GM21390 (cell line): ENCODE measurements at regions not wholly inside any gene's neighbourhood (a gene's known extent, or its start where the extent isn't known, plus 50 kb on each side); places are given as distances from the start of the nearest gene placed in this dataset.

Experiments
- ATAC-seq: cut with Tn5 transposase; IDR thresholded peaks from one replicate; pipeline ENCODE4 v1.9.1; 2021; ENCODE audit not compliant: unreplicated experiment

DNA sequence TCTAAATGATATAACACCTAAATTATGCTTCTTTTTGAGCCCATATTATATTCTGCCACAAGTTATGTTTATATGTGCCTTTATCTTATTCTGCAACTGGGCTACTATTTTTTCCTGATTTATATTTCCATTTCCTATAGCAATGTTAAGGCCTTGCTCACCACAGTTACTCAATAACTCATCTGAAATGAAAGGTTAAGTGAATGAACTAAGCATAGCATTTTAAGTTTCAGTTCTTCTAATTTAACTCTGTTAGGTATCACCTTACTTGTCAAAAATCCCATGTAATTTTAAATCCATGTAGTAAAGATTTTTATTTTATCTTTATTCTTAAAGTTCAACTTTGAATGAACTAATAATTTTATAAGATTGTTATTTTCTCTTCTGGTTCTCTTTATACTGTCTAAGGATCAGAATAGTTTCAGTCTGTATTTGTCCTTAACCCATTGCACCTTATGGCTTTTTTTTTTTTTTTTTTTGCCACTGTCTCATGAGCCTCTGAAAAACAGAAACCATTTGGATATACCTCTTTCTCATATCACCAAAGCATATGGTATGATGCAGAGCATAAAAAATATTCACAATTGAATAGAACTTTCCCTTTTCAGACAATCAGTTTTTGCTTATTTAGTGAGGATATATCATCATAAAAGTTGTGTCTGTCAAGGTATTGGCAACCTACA, 301.8 kb upstream of the ZWINT start:
- peak; percentile 94 for ATAC-seq

DNA sequence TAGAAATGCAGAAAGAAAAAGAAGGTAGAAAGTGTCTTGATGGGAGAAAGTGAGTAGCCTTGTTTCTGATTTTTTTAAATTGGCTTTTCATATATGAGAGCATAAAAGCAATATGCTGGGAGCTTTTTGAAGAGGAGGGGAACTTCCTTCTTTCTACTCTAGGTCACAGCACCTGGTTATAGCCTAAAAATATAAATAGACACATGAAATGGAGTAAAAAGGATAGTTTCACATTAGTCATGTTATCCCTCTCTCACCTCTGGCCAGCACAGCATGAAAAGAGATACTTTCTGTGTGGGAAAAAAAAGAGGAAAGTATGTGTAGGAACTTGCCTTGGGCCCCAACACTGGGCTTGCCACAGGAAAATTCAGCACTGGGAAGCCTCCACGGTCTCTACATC, 292.2 kb upstream of the ZWINT start:
- peak; percentile 65 for ATAC-seq

DNA sequence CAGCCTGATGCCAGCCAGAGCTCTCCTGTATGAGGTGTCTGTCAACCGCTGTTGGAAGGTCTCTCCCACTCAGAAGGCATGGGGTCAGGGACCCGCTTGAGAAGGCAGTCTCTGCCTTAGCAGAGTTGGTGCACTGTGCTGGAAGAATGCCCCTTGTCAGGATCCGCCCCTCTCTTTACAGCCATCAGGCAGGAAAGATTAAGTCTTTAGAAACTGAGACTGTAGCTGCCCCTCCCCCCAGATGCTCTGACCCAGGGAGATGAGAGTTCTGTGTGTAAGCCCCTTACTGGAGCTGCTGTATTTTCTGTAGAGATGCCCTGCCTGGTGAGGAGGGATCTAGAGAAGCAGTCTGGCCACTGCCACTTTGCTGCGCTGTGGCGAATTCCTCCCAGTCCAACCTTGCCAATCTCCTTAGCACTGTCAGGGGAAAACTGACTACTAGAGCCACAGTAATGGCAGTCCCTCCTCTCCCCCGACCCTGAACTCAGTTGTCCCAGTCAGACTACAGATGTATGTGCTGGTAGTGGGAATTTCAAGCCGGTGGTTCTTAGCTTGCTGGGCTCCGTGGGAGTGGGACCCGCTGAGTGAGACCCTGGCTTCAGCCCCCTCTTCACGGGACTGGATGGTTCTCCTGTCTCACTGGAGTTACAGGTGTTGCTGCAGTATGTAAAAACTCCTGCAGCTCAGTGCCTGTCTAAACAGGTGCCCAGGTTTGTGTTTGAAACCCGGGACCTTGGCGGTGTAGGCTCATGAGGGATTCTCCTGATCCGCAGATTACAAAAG, 285.5 kb upstream of the ZWINT start:
- no peak for ATAC-seq

DNA sequence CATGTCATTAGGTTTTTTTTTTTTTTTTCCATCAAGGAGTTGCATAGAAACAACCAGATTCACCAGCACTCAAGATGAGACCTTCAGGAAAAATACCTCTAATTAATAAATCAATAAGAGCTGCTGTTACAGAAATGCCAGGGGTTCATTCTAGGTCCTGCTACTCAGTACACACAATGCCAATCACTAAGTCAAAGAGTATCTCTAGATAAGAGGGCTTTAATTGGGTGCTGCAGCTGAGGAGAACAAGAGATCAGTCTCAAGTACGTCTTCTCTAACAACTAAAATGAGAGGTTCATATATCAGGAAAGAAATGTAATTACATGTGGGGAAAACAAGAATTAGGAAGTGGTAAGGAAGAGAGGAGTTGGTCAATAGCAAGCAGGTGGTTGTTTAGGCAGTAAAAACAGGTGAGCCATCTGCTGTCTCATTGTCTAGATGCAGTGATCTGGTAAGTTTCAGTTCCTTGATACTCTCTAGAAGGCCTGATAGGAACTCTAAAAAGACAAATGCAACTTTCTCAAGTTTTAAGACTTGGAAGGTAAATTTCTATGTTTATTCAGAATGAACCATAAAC, 272.9 kb upstream of the ZWINT start:
- peak; percentile 99 for ATAC-seq

DNA sequence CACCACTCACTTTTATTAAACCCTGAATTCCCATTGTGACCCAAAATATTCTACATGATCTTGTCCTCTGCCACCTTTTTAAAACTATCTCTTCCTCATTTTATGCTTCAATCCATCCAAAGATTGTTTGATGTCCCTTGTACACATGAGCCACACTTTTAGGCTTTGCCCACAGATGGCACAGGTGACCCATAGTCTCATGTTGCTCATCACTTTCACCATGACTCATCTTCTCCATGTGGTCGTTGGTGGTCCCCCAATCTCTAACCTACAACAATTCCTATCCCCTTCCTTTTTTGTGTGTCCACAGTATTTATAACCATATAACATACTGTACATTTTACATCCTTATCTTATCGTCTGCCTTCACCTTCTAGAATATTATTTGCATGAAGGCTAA, 271.5 kb upstream of the ZWINT start:
- no peak for ATAC-seq

DNA sequence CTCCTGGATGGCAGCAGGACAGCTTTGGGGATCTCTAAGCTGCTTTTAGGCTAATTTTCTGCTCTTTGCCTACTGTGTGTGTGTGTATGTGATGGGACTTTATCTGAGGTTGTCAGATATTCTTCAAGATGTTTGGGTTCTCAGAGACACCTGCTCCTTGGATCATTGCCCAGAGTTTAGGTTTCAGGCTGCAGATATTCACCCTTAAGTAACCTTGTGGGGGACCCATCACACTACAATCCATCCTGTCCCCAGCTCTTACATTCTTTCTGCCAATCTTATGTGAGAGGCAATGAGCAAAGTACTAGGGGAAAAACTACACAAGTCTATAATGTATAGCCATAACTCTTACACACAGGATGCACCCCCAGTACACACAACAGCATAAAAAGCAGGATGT, 263.0 kb upstream of the ZWINT start:
- peak; percentile 72 for ATAC-seq

DNA sequence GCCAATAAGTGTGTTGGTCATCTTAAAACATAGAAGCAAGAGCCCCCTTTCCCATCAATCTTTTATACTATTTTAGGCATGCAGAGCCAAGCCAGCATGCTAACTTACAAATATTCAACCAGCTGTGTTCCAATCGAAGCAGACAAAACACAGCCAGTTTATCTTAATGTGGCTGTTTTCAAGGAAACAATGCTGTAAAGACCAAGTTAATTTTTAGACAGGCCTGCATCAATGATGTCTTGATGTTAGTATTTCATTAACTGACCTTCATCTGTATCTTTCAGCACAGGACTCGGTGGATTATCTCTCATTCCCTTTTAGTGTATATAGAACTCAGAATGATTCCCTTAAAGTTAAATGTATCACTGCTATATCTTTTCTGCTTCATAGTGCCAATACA, 262.0 kb upstream of the ZWINT start:
- ATAC-seq, result no peak

DNA sequence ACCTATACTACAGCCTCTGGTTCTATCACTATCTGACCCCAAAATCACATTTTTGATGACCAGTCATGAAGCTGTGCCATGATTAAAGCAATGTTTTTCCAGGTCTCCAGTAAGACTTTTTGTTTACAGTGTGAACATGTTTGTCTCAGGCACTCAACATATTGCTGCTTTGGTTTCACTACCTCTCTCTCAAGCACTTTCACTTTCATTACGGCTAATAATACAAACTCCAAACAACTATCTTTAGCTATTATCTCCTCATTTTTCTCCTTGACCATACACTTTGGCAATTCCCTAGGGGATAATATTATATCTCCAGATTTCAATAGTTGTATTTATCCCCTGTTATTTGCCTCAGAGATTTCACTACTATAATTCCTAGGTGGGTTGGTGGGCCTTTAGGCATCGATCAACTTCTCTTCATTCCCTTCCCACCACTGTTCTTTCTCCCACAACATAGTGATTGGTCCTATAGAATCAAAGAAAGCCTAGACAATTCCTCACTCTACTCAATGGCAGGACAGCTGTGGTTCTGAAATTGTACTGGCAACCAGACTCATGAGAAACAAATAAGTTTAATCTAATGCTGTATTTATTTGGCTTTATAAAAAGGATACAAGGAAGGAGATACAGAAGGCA, 261.4 kb upstream of the ZWINT start:
- peak; percentile 82 for ATAC-seq

DNA sequence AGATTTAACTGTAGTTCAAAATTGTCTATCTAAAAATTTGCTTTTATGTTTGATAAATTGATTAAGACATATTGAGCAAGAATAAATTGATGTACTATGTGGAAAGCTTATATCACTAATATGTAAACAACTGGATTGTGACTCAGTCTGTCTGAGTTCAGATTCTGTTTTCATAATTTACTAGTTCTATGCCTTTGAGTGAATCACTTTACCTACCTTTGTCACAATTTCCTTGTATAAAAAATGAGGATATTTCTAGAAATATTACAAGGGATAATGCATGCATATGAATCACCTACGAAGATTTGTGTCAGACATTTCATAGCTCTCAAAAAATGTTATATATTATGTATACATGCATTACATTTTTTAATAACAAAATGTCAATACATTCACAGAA, 245.1 kb upstream of the ZWINT start:
- no peak for ATAC-seq

DNA sequence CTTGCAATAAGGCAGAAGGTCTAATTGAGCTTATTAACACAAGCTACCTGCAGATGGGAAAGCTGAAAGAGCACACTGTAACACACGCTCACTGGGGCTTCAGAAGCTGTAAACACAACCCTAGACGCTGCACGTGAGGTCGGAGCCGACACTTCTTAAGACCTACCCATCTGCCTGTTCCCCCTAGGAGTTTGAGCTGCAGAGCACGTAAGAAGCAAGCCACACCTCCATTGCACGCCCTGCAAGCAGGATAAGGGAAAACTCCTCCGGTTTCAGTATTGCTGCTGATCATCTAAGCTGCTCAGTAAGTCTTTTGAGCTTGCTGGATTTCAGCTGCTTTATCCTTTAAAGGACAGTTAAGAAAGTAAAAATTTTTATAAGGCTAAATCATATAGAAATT, 244.0 kb upstream of the ZWINT start:
- no peak for ATAC-seq

DNA sequence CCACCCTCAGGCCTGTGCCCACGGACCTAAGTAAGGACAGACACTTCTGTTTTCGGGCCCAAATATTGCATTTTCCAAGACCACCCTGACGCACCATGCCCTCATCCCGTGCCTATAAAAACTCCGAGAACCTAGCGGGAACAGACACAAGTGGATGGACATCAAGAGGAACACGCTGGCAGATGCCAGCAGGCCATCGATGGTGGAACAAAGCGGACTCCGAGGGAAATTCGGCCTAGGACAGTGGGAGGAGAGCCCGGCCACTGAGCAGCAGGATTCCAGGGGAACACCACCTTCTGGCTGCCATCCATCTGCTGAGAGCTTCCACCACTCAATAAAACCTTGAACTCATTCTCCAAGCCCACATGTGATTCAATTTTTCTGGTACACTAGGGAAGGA, 243.6 kb upstream of the ZWINT start:
- no peak for ATAC-seq

DNA sequence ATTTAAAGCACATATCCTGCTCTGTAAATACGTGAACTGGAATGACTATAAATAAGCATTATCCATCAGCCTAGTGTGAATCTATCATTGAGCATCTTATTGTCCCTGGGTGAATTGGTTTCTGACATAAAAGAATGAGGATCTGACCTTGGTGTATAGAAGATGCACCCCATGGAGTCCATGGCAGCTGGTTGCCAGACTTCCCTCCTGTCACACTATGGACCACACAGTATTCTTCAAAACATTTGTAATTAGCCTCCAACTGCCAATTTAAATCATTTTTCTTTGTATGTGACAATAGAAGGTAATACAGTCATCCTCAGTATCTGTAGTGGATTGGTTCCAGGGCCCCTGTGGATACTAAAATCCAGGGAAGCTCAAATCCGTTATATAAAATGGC, 238.1 kb upstream of the ZWINT start:
- ATAC-seq, result no peak

DNA sequence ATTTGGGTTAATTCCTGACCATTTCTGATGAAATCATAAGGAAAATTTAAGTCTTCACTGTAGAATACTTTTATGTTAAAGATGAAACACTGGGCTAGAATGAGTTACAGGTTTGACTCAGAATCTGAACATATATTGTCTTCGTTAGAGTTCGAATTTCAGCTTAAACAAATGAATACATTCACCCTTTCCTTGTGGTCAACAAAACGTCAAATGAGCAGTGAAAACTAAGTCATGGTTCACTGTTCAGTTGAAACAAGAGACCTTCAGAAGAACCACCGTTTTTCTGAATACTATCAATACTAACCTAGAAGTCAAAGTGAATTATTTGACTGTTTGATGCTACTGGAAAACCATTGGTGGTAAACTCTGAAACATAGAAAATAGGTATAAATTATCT, 235.2 kb upstream of the ZWINT start:
- no peak for ATAC-seq

DNA sequence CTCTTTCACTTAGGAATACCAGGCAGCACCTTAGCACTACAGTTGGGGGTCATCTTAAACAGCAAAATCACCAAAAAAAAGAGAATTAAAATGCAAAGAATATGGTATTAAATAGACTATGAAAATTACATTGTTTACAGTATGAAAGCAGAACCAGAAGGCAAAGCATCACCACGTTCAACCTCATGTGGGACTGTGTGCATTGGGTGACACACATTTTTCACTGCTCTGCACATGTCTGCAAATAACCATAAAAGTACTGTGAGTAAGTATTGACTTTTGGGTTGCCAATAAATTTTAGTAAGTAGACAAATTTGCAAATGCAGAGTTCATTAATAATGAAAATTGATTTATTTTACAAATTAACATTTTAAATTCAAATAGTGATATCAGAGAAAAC, 232.1 kb upstream of the ZWINT start:
- no peak for ATAC-seq

DNA sequence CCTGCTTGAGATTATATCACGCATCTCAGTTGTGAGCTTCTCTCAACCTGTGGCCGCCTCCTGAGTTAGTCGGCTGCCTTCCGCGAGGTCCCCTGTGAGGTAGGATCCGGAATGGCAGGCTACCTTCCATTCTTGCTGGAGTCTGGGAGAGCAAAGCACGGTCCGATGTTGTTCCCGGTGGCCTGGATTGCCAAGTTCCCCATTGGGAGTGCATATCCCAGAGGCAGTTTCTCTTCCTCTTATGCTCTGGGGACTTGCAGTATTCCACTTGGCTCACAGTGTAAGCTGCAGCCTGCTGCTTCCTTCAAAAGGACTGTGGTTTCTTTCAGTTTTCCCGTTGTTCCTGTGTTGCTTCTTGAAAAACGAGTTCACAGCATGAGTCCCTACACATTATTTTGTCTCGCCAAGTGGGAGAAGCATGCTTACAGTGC, 225.4 kb upstream of the ZWINT start:
- no peak for ATAC-seq

DNA sequence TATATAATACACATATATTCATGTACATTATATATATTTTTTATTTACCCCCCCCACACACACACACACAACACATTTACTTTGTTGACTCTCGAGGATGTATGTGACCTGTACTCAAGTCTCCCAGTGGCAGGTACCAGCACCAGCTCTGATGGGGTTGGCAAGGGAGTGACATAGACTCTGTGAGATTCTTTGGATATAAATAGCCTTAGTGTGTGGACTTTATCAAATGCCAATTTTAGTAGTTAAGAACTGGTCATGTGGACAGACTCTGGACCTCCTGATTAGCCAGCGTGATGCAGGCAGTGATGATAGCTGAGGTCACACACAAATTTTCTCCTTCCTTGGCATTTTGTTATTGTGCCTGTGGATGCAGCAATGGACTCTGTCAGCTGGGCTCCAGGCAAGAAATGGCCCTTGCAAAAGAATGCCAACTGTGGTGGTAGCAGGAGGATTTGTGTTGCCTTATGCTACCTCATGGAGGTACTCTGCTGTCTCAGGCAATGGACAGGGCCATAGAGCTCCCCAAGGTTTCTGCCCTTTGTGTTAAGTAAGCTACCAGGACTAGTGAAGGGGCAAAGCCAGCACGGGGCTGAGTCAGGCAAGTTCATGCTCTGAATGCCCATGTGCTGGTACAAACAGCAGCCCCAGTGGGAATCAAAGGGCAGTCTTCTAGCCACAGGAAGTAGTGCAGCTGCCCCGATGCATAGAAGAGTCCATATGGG, 224.6 kb upstream of the ZWINT start:
- no peak for ATAC-seq

DNA sequence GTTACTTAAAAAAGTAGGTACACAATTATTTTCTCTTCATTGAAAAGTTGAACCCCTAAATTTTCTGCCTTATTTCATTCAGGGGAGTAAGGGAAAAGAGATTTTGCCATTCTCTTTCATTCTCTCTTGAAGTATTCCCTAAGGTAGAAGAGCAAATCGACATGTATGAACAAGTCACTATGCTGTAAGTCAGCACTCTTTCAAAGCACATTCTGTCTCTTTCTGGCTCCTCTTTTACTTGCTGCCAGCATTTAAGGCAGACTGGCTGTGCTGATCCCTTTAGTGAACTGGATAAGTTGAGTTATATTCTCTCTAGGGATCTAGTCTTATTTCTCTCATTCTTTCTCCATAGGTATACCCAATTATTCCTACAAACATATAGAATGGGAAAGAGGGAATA, 222.3 kb upstream of the ZWINT start:
- no peak for ATAC-seq

DNA sequence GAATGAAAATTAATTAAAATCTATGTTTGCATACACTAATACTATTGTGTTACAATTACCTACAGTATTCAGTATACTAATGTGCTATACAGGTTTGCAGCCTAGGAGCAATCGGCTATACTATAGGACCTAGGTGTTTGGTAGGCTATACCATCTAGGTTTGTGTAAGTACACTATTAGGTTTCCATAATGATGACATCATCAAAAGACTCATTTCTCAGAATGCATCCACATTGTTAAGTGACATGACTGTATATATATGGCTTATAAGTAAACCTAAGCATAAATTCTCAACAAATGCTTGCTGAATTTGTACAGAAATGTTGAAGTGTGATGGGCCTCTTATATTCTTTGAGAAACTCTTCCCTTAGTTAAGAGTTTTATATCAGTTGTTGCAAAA, 206.5 kb upstream of the ZWINT start:
- no peak for ATAC-seq

DNA sequence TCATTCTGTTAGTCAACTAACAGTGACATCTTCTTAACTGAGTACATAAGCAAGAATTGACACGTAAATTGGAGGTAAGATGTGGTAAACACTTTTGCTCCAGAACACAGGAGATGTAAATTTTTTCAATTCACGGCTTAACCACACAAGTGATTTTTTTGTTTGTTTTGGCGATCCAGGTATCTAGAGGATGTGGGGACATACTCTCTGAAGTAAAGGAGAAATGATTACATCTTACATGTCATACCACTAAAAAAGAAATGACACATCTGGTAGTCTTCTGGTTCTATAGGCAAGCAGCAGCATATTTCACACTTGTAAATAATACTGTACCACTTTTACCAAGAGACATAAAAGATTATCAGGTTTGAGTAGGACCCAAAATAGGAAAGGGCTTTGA, 200.3 kb upstream of the ZWINT start:
- no peak for ATAC-seq

DNA sequence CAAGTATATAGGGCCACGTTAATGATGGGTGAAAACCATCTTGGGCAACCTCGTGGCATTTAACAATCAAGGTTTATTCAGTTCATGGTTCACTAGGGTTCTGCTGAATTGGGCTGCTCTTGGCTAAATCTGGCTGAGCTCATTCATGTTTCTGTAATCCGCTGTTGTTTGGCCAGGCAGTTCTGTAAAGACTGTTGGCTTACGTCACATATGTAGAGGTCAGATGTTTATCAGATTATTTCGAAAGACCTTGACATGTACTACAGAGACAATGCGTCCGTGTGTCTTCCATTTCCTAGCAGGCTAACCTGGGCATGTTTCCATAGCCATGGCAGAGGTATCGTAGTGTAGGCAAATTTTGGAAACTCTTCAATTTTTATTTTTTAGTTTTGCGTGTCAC, 190.0 kb upstream of the ZWINT start:
- no peak for ATAC-seq

DNA sequence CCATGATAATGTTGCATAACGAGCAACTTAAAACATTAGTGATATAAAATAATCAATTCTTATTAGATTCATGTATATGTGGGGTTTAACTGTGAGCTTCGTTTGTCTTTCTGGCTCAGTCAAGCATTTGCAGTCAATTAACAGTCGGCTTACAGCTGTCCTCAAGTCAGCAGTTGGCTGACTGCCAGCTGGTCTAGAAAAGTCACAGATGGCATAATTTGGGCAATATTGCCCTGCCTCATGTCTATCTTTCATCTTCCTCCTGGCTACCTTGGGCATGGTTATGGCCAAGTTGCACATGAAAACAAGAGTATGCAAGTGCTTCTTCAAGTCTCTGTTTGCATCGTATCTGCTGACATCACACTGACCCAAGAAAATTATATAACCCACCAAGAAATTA, 186.1 kb upstream of the ZWINT start:
- ATAC-seq, result no peak
